ENCODE measurements at regions not wholly inside any gene's neighbourhood (a gene's known extent, or its start where the extent isn't known, plus 50 kb on each side); places are given as distances from the start of the nearest gene placed in this dataset.

GRCh38 chr17:13302983-13303382 lies 285.2 kb upstream of the ELAC2 start:
- H2BK20ac ChIP-seq (ENCODE audit: low read depth, low read length, poor library complexity, severe bottlenecking): no peak overlapping the region
- Mint-ChIP-seq H3K4me1 (peaks cover 4% of the 10 kb centered on the region in 2 experiments; a peak in 3 of 4 replicates), H3K27ac (no peak overlapping the region), H3K4me3 (no peak overlapping the region), H3K9me3 (no peaks in the 10 kb centered on the region; a peak in 2 of 5 replicates), H3K27me3 (ENCODE audit: low read depth) (no peaks in the 10 kb centered on the region), H3K36me3 (ENCODE audit: insufficient read depth in 1 of 3, low read depth in 3 of 3) (no peaks in the 10 kb centered on the region; a peak in 1 of 7 replicates)
- no peak overlapping the region for H2AK5ac ChIP-seq (ENCODE audit: insufficient read length, low read length)
- H2BK12ac ChIP-seq (ENCODE audit: insufficient read length, low read depth, low read length): no peak overlapping the region
- H2BK15ac ChIP-seq (ENCODE audit: low read depth, low read length): no peak overlapping the region
- H4K20me1 ChIP-seq (ENCODE audit: control insufficient read depth, insufficient read depth, insufficient read length): no peaks in the 10 kb centered on the region
- H3K9ac ChIP-seq (ENCODE audit: extremely low read depth, insufficient read length, low read length): no peak overlapping the region
- DNase-seq: no peak
- H3K79me2 ChIP-seq (ENCODE audit: insufficient read depth, low read length): no peaks in the 10 kb centered on the region
- no peak overlapping the region for H4K91ac ChIP-seq (ENCODE audit: insufficient read length, low read depth, low read length)
- H3K27me3 ChIP-seq (ENCODE audit: insufficient read depth, low read length): no peaks in the 10 kb centered on the region
- no CpG with 5 or more reads among the region's 4 CpGs for WGBS (ENCODE audit: extremely low coverage, insufficient read length, low lambda C conversion rate)
- H3K4me1 ChIP-seq (ENCODE audit: insufficient read depth, low read length): no peaks in the 10 kb centered on the region
- H3K23me2 ChIP-seq (ENCODE audit: insufficient read length, low read depth, low read length, poor library complexity, severe bottlenecking): no peaks in the 10 kb centered on the region
- H3K14ac ChIP-seq (ENCODE audit: insufficient read depth, low read length): no peak overlapping the region
- no peak overlapping the region for H3K4ac ChIP-seq (ENCODE audit: low read depth, low read length)
- no peaks in the 10 kb centered on the region for H3K79me1 ChIP-seq (ENCODE audit: insufficient read depth, low read depth, low read length, poor library complexity, severe bottlenecking)
- no peak overlapping the region for H4K5ac ChIP-seq (ENCODE audit: insufficient read length, low read depth, low read length)
- H3K4me2 ChIP-seq (ENCODE audit: insufficient read depth, insufficient read length, low read length): no peak overlapping the region
- H2BK120ac ChIP-seq (ENCODE audit: low read depth, low read length, poor library complexity, severe bottlenecking): no peak overlapping the region
- no peak overlapping the region for H3K27ac ChIP-seq (ENCODE audit: insufficient read length, low read depth, low read length)
- no peak overlapping the region for H2BK5ac ChIP-seq (ENCODE audit: insufficient read length, low read length)
- no peak overlapping the region for H3T11ph ChIP-seq (ENCODE audit: low read length)
- H2AFZ ChIP-seq (ENCODE audit: low read length): no peak overlapping the region
- no peaks in the 10 kb centered on the region for H3K9me3 ChIP-seq (ENCODE audit: control insufficient read depth, low read depth, low read length)
- H3K18ac ChIP-seq (ENCODE audit: insufficient read length, low read depth, low read length): no peak overlapping the region
- TF ChIP-seq CTCF (conservative IDR thresholded peaks at IDR 0.05): no peak
- H3K56ac ChIP-seq (ENCODE audit: insufficient read length, low read depth, low read length): no peak overlapping the region
- H4K8ac ChIP-seq (replicated peaks; ENCODE audit: insufficient read length, low read depth, low read length): no peak overlapping the region
- no peak overlapping the region for H3K23ac ChIP-seq (ENCODE audit: insufficient read length, low read depth, low read length)

Data from H9 (cell line).